HCT116 (cell line): ENCODE measurements at regions not wholly inside any gene's neighbourhood (a gene's known extent, or its start where the extent isn't known, plus 50 kb on each side); places are given as distances from the start of the nearest gene placed in this dataset.

Experiments used
- ATAC-seq: fragments of 200-7000 bp; cut with Tn5 transposase; 2 replicates; pipeline ENCODE4 v1.9.1; 2020; ENCODE audit warnings: mild to moderate bottlenecking, moderate library complexity
- BruUV-seq: library from RNA; stranded (reverse); fragments of 400-500 nt; replicated peaks from 2 replicates; lab custom pipeline; 2021; lab: Mats Ljungman, UMichigan
- CTCF ChIA-PET: fragments of 300-600 bp; sonication (Branson Sonifier 250); formaldehyde crosslinking; loops from one replicate; lab custom pipeline; 2021; ENCODE audit warnings: antibody characterized with exemption; lab: Charles Lee
- POLR2A ChIA-PET: fragments of 300-600, 350-600 bp; sonication (Branson Sonifier 250); formaldehyde crosslinking; loops from one replicate; lab custom pipeline; 2021; ENCODE audit warnings: antibody characterized with exemption; lab: Charles Lee
- RAD21 ChIA-PET, 2 experiments: fragments of 300-600 bp; sonication (Branson Sonifier 250); formaldehyde crosslinking; loops; one replicate each; lab custom pipeline; 2023; ENCODE audit warnings: low total read pairs in 2 of 2; ENCODE audit not compliant: uncharacterized antibody in 2 of 2, unreplicated experiment in 2 of 2, low non-redundant PET in 1 of 2; lab: Charles Lee
- DNase-seq: peaks from one replicate; pipeline ENCODE4 v3.0.0-alpha.2; 2010; ENCODE audit warnings: low read depth, low spot score
- H2AFZ ChIP-seq: fragments of 200-600 bp; shearing (Covaris generic), sonication (generic); 2 replicates; pipeline ENCODE4 v1.6.1; 2017; ENCODE audit warnings: low read depth, mixed run types, mixed read lengths, antibody characterized with exemption, low read length; ENCODE audit not compliant: poor library complexity, severe bottlenecking
- H3K27ac ChIP-seq: 2 replicates; pipeline ENCODE4 v1.5.1; 2012; ENCODE audit warnings: low read depth, low read length
- H3K27me3 ChIP-seq: fragments of 200-600 bp; sonication (generic); 2 replicates; pipeline ENCODE4 v1.6.1; 2016; ENCODE audit warnings: mixed run types, low read length, mixed read lengths; ENCODE audit not compliant: insufficient read depth
- H3K36me3 ChIP-seq, 2 experiments: fragments of 200-500 bp in 1 of 2; fragments of 200-600 bp in 1 of 2; sonication (Bioruptor generic) in 1 of 2; sonication (generic) in 1 of 2; 2 replicates each; pipeline versions ENCODE4 v1.5.1 to v1.6.1; 2014 to 2016; ENCODE audit warnings: low read length in 2 of 2, inconsistent platforms in 1 of 2, mixed read lengths in 1 of 2, mixed run types in 1 of 2; ENCODE audit not compliant: insufficient read depth in 2 of 2, control insufficient read depth in 1 of 2
- H3K4me1 ChIP-seq, 2 experiments: fragments of 200-600 bp in 1 of 2; sonication (generic) in 1 of 2; 2 replicates each; pipeline versions ENCODE4 v1.5.1 to v1.6.1; 2012 to 2017; ENCODE audit warnings: low read length in 2 of 2, inconsistent platforms in 1 of 2, mild to moderate bottlenecking in 1 of 2, mixed read lengths in 1 of 2, mixed run types in 1 of 2, moderate library complexity in 1 of 2; ENCODE audit not compliant: insufficient read depth in 2 of 2, control insufficient read depth in 1 of 2
- H3K4me2 ChIP-seq: fragments of 200-600 bp; sonication (generic); 2 replicates; pipeline ENCODE4 v1.6.1; 2017; ENCODE audit warnings: mixed run types, low read length, mixed read lengths
- H3K4me3 ChIP-seq, 2 experiments: fragments of 200-600 bp in 1 of 2; sonication (generic) in 1 of 2; replicated peaks in 1 of 2; 2 replicates each; pipeline ENCODE4 v1.5.1; 2011 to 2016; ENCODE audit warnings: low read length in 2 of 2, control low read depth in 1 of 2, low read depth in 1 of 2, mild to moderate bottlenecking in 1 of 2, mixed read lengths in 1 of 2, mixed run types in 1 of 2
- H3K79me2 ChIP-seq: fragments of 200-600 bp; sonication (generic); 2 replicates; pipeline ENCODE4 v1.6.1; 2017; ENCODE audit warnings: mild to moderate bottlenecking, mixed run types, low read length, moderate library complexity, mixed read lengths; ENCODE audit not compliant: insufficient read depth
- H3K9ac ChIP-seq: fragments of 200-600 bp; sonication (generic); 2 replicates; pipeline ENCODE4 v1.6.1; 2016; ENCODE audit warnings: low read length, mixed read lengths
- H3K9me2 ChIP-seq: fragments of 200-600 bp; sonication (generic), shearing (Covaris generic); 2 replicates; pipeline ENCODE4 v1.6.1; 2017; ENCODE audit warnings: mixed run types, mild to moderate bottlenecking, moderate library complexity; ENCODE audit not compliant: insufficient read depth
- H3K9me3 ChIP-seq, 2 experiments: fragments of 200-500 bp in 1 of 2; fragments of 200-600 bp in 1 of 2; sonication (Bioruptor generic) in 1 of 2; sonication (generic) in 1 of 2; 2 replicates each; pipeline ENCODE4 v1.6.1; 2014 to 2017; ENCODE audit warnings: low read length in 2 of 2, mixed read lengths in 2 of 2, inconsistent platforms in 1 of 2, low read depth in 1 of 2, mild to moderate bottlenecking in 1 of 2, mixed run types in 1 of 2, moderate library complexity in 1 of 2; ENCODE audit not compliant: control insufficient read depth in 1 of 2, insufficient read depth in 1 of 2
- H4K20me1 ChIP-seq: fragments of 200-600 bp; sonication (generic), shearing (Covaris generic); 2 replicates; pipeline ENCODE4 v1.6.1; 2017; ENCODE audit warnings: mixed run types, mild to moderate bottlenecking, moderate library complexity; ENCODE audit not compliant: insufficient read depth
- EGR1 ChIP-seq: IDR thresholded peaks from 2 replicates; pipeline ENCODE4 v1.6.1; 2012; ENCODE audit warnings: low read depth
- EZH2 ChIP-seq: fragments of 200-600 bp; sonication (generic); IDR thresholded peaks from 2 replicates; pipeline ENCODE4 v1.6.1; 2017; ENCODE audit warnings: antibody characterized with exemption, mixed run types
- RAD21 ChIP-seq: IDR thresholded peaks from 2 replicates; pipeline ENCODE4 v1.6.1; 2012; ENCODE audit warnings: low read depth, mild to moderate bottlenecking
- SIN3A ChIP-seq: IDR thresholded peaks from 2 replicates; pipeline ENCODE4 v1.6.1; 2012; ENCODE audit warnings: low read depth
- intact Hi-C: fragments of 100-400 bp; cut with micrococcal nuclease; formaldehyde crosslinking; loops from 2 replicates; pipeline ENCODE4 v1.10.0; 2022
- TF ChIP-seq, protein P1 (sequence below): IDR thresholded peaks from 2 replicates; pipeline ENCODE4 v1.6.1; 2011; ENCODE audit warnings: mild to moderate bottlenecking, low read length, moderate library complexity; ENCODE audit not compliant: insufficient replicate concordance; ENCODE audit errors: extremely low read depth
- TF ChIP-seq, protein P2 (sequence below): IDR thresholded peaks from 2 replicates; pipeline ENCODE4 v1.6.1; 2012; ENCODE audit warnings: low read depth
- TF ChIP-seq, protein P3 (sequence below): IDR thresholded peaks from 2 replicates; pipeline ENCODE4 v1.6.1; 2012

DNA sequence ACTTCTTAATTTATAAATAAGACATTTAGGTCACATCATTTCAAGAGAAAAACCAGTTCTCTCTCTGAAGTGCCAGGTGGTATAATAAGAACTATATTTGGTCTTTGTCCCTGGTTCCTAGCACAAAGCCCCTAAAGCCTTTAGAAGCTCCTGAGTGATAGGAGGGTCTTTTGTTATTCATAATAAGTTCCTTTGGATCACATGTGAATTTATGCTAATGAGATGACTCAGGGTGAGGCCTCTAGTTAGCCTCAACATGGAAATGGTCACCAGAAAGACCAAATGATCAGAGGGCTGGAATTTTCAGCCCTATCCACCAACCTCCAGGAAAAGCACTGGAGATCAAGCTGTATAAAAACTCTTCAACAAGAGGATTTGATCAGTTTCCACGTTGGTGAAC is 68.1 kb upstream of the BLTP1 start (continued):
- TF ChIP-seq, protein P1, sequence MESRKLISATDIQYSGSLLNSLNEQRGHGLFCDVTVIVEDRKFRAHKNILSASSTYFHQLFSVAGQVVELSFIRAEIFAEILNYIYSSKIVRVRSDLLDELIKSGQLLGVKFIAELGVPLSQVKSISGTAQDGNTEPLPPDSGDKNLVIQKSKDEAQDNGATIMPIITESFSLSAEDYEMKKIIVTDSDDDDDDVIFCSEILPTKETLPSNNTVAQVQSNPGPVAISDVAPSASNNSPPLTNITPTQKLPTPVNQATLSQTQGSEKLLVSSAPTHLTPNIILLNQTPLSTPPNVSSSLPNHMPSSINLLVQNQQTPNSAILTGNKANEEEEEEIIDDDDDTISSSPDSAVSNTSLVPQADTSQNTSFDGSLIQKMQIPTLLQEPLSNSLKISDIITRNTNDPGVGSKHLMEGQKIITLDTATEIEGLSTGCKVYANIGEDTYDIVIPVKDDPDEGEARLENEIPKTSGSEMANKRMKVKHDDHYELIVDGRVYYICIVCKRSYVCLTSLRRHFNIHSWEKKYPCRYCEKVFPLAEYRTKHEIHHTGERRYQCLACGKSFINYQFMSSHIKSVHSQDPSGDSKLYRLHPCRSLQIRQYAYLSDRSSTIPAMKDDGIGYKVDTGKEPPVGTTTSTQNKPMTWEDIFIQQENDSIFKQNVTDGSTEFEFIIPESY, result no peak
- TF ChIP-seq, protein P2, sequence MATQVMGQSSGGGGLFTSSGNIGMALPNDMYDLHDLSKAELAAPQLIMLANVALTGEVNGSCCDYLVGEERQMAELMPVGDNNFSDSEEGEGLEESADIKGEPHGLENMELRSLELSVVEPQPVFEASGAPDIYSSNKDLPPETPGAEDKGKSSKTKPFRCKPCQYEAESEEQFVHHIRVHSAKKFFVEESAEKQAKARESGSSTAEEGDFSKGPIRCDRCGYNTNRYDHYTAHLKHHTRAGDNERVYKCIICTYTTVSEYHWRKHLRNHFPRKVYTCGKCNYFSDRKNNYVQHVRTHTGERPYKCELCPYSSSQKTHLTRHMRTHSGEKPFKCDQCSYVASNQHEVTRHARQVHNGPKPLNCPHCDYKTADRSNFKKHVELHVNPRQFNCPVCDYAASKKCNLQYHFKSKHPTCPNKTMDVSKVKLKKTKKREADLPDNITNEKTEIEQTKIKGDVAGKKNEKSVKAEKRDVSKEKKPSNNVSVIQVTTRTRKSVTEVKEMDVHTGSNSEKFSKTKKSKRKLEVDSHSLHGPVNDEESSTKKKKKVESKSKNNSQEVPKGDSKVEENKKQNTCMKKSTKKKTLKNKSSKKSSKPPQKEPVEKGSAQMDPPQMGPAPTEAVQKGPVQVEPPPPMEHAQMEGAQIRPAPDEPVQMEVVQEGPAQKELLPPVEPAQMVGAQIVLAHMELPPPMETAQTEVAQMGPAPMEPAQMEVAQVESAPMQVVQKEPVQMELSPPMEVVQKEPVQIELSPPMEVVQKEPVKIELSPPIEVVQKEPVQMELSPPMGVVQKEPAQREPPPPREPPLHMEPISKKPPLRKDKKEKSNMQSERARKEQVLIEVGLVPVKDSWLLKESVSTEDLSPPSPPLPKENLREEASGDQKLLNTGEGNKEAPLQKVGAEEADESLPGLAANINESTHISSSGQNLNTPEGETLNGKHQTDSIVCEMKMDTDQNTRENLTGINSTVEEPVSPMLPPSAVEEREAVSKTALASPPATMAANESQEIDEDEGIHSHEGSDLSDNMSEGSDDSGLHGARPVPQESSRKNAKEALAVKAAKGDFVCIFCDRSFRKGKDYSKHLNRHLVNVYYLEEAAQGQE, result no peak
- TF ChIP-seq RAD21, result no peak

DNA sequence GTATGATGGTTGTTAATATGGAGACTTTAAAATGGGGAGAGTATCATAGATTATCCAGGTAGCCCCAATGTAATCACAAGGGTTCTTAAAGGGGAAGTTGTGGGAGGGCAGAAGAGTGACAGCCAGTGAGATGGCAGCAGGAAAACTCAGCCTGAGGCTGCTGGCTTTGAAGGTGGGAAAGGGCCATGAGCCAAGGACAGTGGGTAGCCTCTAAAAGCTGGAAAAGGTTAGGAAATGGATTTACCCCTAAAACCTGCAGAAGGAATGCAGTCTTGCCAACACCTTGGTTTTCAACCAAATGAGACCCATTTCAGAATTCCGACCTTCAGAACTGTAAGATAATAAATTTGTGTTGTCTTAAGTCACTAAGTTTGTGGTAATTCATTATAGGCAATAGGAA is 68.8 kb upstream of the BLTP1 start:
- no peak overlapping the region for H2AFZ ChIP-seq
- TF ChIP-seq EZH2 (no peak), EGR1 (no peak), SIN3A (no peak)
- TF ChIP-seq, protein P3, sequence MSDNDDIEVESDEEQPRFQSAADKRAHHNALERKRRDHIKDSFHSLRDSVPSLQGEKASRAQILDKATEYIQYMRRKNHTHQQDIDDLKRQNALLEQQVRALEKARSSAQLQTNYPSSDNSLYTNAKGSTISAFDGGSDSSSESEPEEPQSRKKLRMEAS, result no peak
- CTCF ChIA-PET, result no interaction called here
- BruUV-seq, result no TSS peak
- no peak overlapping the region for H3K9ac ChIP-seq
- H3K9me3 ChIP-seq, result no peaks in the 10 kb centered on the region
- no peak for DNase-seq
- POLR2A ChIA-PET, result no interaction called here
- no peak overlapping the region for H3K4me2 ChIP-seq
- no peak overlapping the region for H3K27ac ChIP-seq
- RAD21 ChIA-PET, result no interaction called here
- H3K27me3 ChIP-seq, result no peaks in the 10 kb centered on the region
- no peaks in the 10 kb centered on the region for H3K9me2 ChIP-seq
- no peaks in the 10 kb centered on the region for H3K36me3 ChIP-seq
- H3K4me1 ChIP-seq, result no peaks in the 10 kb centered on the region
- no peaks in the 10 kb centered on the region for H4K20me1 ChIP-seq
- no peak for ATAC-seq
- no peak overlapping the region for H3K4me3 ChIP-seq
- intact Hi-C loops, result no loop called here
- no peaks in the 10 kb centered on the region for H3K79me2 ChIP-seq
